GM18861 (cell line): ENCODE measurements at regions not wholly inside any gene's neighbourhood (a gene's known extent, or its start where the extent isn't known, plus 50 kb on each side); places are given as distances from the start of the nearest gene placed in this dataset.
"Not testable (repeated sequence)": the region's sequence is repeated elsewhere in the genome, so short reads cannot be mapped to it uniquely, and the experiment has no call there.

Experiments
- ATAC-seq: cut with Tn5 transposase; IDR thresholded peaks from one replicate; pipeline ENCODE4 v1.9.1; 2021; ENCODE audit not compliant: unreplicated experiment

GRCh38 chr6:21332660-21333059 is 260.9 kb upstream of the SOX4 start:
- ATAC-seq: no peak

- no peak for ATAC-seq
Observed at GRCh38 chr6:21333715-21334114, 259.8 kb upstream of the SOX4 start.

- ATAC-seq: no peak
Observed at GRCh38 chr6:21334651-21335050, 258.9 kb upstream of the SOX4 start.

DNA sequence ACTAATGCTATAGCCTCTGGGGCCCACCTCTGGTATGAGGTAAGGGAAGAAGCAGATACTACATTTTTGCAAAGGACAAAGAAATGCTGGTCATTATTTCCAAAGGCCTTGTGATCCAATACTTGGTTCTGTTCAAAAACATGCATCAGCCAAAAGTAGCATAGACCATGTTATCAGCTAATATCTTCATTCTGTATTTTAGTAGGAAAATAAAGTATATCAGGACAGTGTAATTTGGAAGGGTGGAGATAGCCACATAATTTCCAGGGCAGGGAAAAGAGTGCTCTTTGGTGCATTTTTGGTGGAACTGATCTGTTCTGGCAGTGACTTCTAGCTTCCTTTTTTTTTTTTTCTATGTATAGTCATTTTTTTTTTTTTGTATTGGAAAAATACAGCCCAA is 258.0 kb upstream of the SOX4 start:
- ATAC-seq: no peak

DNA sequence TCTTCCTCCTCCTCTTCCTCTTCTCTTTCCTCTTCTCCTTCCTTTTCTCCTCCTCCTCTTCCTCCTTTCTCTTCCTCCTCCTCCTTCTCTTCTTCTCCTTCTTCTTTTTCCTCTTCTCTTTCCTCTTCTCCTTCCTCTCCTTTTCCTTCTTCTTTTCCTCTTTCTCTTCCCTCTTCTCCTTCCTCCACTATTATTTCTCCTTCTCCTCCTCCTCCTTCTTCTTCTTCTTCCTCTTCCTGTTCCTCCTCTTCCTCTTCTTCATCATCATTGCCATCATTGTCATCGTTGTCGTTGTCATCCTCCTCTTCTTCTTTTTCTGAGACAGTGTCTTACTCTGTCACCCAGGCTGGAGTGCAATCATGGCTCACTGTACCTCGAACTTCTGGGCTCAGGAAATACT is 256.3 kb upstream of the SOX4 start:
- ATAC-seq: no peak

- no peak for ATAC-seq
Observed at GRCh38 chr6:21340573-21340972, 253.0 kb upstream of the SOX4 start.

DNA sequence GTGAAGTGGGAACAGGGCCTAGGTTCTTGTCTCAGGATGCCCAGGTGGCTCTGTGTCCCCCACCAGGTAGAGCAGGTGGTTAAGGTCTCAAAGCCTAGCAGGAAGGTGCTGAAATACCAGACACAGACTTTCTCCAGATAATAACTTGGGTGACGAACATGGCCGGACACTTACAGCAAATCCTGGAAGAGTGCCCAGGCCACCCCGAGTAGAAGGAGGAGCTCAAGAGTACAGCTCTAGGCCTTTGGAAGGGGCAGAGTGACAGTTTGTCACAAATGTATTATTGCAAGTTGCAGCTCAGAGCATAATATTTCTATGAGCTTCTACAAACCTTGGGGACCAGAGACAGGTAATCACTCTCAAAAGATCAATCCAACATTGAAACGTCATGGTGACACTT is 251.6 kb upstream of the SOX4 start:
- ATAC-seq: no peak

DNA sequence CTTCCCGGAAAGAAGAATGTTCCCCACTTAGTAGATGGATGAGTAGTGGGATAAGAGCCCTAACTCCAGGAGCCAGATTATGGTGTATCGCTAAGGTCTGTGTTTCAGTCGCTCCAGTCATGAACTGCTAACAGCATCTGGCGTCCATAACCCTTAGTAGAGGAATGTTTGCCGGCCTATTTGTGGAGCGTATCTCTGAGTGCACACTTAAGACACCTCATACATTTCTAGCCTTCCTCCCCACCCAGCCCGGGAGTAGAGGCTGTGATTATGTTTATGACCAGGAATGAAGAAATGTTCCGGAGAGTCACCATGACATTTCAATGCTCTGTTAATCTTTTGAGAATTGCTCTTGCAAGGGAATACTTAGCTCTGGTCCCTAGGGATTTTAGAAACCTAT is 251.1 kb upstream of the SOX4 start:
- ATAC-seq: no peak

- not testable (repeated sequence) for ATAC-seq
Observed at GRCh38 chr6:21345704-21346103, 247.8 kb upstream of the SOX4 start.

- ATAC-seq: no peak
Observed at GRCh38 chr6:21348146-21348503, 245.4 kb upstream of the SOX4 start.

- no peak for ATAC-seq
Observed at GRCh38 chr6:21348504-21349195, 244.9 kb upstream of the SOX4 start.

DNA sequence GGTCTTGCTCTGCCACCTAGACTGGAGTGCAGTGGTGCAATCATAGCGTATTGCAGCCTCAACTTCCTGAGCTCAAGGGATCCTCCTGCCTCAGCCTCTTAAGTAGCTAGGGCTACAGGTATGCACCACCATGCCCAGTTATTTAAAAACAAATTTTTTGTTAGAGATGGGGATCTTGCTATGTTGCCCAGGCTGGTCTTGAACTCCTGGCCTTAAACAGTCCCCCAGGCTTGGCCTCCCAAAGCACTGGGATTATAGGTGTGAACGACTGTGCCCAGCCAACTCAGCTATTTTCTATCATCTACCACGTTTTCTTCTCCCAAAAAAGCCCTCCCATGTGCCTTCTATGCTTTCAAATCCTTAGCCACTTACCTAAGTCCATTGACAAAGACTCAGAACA is 243.7 kb upstream of the SOX4 start:
- ATAC-seq: no peak

DNA sequence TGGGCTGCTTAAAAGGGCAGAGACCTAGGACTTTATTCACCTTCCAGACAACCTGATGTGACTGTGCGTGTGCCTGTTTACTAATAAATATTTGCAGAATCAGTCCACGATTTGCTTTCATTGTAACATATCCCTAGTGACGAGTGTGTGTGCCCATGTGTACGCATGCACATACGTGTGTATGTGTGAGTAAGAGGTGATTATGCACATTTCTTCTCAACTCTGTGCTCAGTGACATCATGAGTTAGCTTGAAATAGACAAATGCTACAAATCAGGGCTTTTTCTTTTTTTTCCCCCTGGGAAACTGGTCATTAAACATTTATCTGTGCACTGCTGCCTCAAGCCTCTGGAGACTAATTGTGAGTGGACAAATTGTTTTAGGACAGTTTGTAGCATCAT is 242.6 kb upstream of the SOX4 start:
- ATAC-seq: no peak

GRCh38 chr6:21352131-21352530 is 241.4 kb upstream of the SOX4 start:
- ATAC-seq: no peak

GRCh38 chr6:21354805-21355238 is 238.7 kb upstream of the SOX4 start:
- no peak for ATAC-seq

GRCh38 chr6:21355638-21356037 is 237.9 kb upstream of the SOX4 start:
- ATAC-seq: no peak

- ATAC-seq: no peak
Observed at GRCh38 chr6:21357262-21357661, 236.3 kb upstream of the SOX4 start.

GRCh38 chr6:21359926-21360325 is 233.6 kb upstream of the SOX4 start:
- no peak for ATAC-seq

DNA sequence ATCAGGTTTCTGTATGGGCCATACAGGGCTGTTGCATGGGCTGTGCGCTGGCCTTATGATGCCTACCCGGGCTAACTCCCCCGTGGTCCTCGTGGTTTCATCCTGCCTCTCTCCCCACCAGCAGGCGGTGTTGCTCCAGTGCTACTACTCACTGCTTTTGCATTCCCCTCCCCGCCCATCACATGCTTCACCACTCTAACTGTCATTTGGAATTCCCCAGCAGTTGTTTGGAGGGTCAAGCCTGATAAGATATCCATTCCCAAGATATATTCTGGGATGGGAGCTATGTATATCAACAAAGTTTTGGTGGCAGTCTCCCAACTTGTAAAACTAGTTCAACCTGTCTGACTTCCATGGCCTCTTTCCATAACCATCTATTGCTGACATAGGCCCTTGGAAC is 233.2 kb upstream of the SOX4 start:
- no peak for ATAC-seq

- ATAC-seq: no peak
Observed at GRCh38 chr6:21367148-21367547, 226.4 kb upstream of the SOX4 start.

DNA sequence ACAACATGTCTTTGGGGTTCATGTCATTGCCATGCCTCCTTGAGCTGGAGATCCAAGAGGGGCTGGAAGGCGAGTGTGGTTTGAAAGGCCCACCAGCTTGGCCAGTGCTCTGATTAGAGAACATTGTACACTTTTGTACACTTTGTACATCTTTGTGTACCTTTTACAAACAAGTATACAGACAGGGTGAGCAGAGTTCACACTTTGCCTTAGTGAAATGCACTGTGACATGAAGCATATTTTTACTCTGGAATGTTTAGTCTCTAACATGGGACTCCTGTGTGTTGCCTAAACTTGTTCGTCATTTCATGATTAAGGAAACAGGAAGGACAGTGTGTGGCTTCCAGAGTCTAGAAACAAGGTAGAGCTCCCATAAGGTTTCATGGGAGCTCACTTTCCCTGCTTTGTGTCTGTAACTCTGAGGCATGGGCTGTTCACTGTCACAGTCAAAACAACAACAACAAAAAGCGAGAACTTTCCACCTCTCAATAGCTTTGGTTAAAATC is 225.8 kb upstream of the SOX4 start:
- no peak for ATAC-seq

GRCh38 chr6:21371061-21371460 is 222.5 kb upstream of the SOX4 start:
- ATAC-seq: no peak

GRCh38 chr6:21371676-21372171 is 221.8 kb upstream of the SOX4 start:
- ATAC-seq: no peak
